Frontal cortex (tissue), 3 donors: ENCODE measurements at regions not wholly inside any gene's neighbourhood (a gene's known extent, or its start where the extent isn't known, plus 50 kb on each side); places are given as distances from the start of the nearest gene placed in this dataset.

Experiments
- DNase-seq, 2 donors: peaks; one replicate each; pipeline ENCODE4 v3.0.0; 2012; ENCODE audit warnings: low spot score in 2 of 2
- FAIRE-seq: peaks from 2 replicates; lab custom pipeline; 2012; peaks lifted over from hg19 to GRCh38; lab: Jason Lieb, UNC
- donor health status: control.
- donor health status: control.
- donor health status: control.

DNA sequence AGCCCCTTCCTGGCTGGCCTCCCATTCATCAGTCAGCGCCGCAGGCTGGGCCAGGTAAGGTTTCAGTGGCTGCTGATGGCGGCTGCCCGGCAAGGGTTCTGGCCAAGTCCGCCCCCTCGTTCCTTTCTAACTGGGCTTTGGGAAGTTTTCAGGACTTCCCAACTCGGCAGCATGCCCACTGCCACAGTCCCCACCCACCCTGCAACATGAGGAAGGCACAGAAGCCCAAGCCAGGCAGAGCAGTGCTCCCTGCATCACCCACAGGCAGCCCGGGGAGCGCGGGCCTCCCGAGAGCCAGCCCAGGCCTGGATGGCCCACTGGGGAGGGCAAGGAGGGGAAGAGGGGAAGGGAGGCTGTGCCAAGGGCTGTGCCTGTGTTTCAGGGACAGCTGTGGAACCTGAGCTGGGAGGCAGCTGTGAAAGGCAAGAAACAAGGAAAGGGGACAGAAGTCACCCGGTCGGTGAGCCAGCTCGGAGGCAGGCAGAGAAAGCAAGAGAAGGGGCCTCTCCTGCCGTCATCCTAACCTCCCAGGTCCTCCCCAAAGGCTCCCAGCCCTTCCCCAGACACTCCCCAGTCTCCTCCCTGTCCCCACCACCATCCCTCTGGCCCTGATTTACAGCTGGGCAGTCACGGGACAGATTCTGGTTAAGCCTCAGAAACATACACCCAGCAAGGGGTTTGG, 73.9 kb downstream of the CPN2 start:
- FAIRE-seq (no peak), DNase-seq (peak in 1 of 2 donors; percentile 57)

DNA sequence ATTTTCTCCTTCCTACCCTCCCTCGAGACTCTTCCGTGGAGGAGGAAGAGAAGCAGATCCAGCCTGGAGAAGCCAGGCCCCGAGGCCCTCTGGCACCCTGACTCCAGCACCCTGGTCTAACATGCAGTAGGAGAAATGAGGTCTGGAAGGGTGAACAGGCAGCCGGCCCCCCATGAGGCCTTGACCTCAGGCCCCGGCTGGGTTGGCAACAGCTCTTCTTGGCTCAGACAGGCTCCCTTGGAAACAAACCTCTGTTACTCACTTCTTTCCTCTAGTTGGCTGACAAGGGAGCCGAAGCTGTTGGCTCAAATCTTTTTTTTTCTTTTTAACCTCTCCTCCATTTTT, 73.4 kb downstream of the CPN2 start:
- DNase-seq = no peak
- no peak for FAIRE-seq

DNA sequence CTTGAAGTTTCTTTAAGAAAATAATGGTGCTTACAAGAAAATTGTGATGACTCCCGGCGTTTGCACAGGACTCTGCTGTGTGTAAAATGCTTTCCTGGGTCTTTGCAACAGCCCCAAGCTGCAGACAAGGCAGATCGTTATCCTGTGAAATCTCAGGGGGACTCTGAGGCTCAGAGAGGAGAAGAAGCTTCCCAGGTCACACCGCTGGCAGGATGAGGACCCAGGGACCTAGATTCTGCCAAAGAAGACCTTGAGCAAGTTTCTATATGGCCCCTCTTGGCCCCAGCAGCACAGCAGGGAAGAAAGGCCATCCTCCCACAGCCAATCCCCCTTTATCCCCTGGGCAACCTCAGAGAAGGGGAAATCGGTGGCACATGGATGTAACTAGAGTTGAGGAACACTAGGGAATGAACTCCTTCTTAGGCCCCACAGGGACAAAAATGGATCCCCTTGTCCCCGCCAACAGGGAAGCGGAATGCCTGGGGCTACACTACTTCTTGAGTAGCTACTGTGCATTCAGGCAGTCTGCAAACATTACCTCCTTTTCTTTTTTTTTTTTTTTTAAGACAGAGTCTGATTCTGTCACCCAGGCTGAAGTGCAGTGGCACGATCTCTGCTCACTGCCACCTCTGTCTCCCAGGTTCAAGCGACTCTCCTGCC, 72.8 kb downstream of the CPN2 start:
- FAIRE-seq = no peak

DNA sequence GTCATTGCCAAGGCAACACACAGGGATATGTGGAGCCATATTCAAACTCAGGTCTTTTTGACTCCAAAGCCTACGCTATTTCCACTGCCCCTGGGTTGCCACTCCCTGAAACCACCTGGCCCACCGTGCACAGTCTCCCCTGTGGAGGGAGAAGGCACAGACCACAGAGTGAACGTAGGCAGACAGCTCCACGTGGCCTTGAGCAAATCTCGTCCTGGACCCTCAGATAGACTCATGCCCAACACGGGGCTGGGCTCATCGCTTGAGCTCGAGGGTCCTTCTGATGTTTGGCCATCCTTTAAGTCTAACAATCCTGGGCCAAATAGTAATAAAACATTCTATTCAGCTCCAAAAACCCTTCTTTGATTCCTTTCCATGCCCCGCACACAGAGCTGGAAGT, 72.0 kb downstream of the CPN2 start:
- FAIRE-seq = no peak
- DNase-seq = no peak

More for the DNA sequence above, 72.8 kb downstream of the CPN2 start:
- DNase-seq = no peak

DNA sequence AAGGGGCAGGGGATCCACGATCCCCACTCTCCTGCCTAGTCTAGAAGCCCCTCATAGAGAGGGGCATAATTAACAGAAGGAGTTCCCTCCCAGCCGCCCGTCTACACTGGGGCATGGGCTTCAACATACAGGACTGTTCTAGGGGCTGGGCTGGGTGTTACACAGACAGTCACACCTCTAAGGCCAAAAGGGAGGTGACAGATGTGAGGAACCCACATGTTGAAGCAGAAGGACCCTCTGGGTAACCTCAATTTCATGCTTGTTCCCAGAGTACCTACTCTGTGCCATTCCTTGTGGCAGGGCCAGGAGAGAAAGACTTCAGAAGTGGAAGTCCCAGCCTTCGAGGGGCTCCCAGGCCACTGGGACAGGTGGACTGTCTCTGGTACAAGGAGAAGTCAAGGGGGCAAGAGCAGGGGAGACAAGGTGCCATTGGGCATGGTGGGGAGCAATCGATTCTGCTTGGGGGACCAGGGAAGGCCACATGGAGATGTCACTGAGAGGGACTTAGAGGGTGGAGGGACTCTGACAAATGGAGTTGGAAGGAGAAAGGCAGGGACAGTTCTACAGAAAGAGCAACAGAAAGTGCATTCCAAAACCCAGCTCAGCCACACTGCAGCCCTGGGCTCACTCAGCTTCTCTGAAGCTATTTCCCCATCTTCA, 71.3 kb downstream of the CPN2 start:
- FAIRE-seq (no peak), DNase-seq (no peak)

DNA sequence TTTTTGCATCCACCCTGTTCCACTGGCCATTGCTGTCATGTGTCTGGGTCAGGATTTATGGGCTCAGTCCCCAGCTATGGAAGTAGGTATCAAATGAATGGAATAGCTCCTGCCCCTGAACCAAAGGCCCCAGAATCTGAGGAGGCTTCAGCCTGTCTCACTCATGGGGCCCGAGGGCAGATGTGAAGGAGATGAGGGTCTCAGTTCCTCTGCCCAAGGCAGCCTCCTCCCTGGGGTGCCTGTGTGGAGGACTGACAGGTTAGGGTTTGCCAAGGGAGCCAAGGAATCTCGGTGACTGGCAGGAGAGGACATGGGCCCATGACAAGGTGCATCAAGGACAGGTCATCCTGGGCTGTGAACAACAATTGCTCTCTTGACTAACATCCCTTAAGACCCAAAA, 70.4 kb downstream of the CPN2 start:
- FAIRE-seq (no peak), DNase-seq (no peak)

DNA sequence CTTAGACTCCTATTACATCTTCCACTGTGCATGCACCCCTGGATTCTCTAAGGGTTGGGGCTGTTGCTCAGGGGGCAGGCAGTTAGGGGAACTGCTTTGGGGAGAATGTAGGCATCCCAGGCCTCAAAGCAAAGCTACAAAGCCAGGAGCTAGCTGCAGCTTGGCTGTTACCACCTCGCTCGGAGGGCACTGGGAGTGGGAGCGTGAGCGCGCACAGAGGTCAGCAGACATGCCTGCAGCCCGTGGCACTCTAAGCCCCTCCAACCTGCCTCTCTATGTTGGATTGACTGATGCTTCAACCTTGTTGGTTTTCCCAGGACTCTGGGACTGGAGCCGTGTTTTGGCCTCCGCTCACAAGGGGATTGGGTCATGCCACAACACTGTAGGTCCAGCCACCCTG, 69.8 kb downstream of the CPN2 start:
- DNase-seq = no peak
- FAIRE-seq = no peak

DNA sequence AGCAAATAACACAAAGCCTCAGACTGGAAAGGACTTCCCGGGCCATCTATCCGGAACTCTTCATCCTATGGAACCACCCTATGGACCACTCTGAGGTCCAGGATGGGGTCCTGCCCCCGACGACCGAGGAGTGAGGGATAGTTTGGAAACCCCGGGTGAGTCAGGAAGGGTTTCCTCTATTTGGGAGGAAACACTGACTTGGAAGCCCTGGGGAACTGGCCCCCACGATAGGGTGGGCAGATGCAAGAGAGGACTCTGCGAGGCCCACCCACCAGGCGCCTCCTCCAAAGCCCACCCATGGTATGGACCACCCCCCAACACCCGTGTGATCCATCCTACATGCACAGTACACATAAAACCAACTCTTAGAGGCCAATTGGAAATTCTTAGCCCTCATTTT, 69.4 kb downstream of the CPN2 start:
- FAIRE-seq = no peak
- no peak for DNase-seq

DNA sequence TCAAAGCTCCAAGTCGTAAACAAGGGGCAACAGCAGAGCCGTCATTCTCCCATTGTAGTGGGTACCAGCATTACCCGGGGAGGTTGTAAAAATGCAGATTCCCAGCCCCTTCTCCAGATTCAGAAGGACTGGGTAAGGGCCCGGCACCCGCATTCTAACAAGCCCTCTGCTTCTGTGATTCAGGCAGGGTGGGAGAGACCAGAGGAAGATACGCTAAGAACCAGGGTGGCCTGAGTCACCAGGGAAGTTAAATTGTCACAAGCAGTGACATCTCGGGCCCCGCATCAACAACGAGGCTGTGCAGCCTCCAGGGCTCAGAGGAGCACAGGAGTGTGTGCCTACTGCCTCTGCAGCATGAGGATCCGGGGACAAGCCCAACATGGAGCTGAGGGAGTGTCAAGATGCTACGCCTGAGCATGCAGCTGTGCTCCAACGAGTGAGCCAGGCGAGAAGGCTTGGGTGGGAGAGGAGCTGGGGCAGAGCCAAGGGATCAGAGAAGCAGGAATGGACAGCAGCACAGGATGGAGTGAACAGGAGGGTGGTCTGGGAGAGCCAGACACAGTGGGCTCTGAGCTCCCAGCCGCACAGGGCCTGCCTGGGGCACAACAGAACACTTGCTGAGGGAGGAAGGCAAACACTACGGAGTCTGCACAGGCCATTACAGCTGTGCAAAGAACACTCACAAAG, 68.5 kb downstream of the CPN2 start:
- FAIRE-seq (no peak), DNase-seq (no peak)

DNA sequence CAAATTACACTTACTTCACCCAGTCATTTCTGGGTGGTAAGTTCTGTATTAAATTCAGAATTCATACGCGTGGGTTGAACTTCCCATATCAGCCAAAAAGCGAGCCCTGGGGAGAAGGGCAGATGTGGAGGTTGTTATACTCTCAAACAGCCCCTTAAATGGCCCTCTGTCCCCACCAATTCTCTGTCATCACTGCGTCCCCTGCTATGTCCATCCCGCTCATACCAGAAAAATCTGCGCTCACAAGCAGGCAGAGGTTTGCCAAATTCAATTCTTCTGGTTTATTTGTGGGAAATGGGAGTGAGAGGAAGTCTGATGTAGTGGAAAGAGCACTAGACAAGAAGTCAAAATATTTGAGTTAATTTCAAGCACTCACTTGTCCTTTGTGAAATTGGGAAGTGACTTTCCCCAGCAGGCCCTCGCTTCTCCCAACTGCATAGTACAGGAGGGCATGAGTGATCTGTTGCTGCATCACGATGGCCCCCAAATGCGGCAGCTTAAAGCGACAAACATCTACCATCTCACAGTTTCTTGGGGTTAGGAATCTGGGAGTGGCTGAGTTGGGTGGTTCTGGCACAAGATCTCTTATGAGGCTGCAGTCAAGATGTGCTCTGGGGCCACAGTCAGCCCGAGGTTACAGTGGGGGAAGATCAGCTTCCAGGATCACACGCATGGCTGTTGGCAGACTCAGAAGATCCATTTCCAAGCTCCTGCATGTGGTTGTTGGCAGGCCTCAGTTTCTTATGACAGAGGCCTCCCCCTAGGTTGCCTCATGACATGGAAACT, 67.7 kb downstream of the CPN2 start:
- DNase-seq (no peak), FAIRE-seq (no peak)

DNA sequence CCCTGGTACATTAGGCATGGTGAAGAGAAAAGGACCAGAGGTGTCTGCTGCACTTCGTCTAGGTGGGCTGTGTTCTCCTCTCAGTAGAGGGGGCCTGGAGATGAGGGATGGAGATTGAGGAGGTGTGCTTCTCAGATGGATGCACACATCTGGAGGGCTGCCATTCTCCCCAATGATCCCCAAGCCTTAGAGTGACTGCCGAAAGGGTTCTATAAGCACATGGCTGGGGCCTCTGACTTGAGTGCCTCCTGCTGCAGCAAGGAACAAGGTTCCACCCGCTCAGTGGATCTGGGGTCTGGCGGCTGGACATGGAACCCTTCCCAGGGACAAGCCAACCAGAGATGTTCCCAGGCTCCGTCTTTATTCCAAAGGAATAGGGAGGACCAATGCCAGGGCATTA, 66.8 kb downstream of the CPN2 start:
- DNase-seq (no peak), FAIRE-seq (no peak)

DNA sequence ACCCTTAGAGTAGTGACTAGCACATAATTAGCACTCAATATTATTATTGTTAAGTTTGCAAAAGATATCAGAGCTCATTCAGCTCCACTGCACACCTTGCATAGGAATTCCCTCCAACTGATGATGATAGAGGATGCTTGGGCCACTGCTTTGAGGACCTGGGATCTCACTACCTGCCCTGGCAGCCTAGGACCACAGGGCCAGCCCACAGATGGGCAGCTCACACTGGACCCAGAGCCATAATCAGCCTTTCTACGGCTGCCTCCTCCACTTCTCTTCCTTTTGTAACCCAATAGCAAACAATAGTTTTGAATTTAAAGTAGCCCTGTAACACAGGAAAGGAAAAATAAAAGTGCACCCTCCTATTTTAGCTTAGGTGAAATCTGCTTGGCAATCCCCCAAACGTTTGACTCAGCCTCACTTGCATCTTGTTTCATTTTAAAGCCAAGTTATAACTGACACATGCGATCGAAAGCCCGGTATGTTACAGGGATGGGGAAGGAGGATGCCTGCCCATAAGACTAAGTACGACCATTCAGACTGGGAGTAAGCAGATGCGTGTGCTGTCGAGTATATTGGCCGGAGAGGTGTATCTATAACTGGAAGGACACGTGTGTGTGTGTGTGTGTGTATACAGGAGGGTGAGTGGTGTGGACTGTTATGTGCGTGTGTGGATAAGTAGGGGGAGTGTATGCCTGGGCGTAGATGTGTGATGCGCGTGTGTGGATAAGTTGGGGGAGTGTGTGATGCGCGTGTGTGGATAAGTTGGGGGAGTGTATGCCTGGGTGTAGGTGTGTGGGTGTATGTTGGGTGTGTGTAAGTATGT, 65.9 kb downstream of the CPN2 start:
- no peak for FAIRE-seq
- no peak for DNase-seq

DNA sequence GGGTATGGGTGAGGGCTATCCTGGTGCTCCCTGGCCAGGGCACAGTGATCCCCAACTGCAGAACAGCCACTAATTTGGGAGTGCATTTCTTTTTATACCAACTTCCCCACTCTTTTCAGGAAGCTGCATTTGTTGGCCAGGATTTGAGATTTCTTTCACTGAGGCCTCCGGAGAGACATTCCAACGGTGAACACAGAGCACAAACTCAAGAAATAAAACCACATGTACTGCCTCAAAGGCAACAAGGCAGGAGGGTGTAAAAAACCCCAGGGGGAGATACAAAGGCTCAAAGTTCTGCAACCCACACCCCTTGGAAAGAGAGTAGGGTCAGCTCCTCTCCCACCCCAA, 65.3 kb downstream of the CPN2 start:
- FAIRE-seq (no peak), DNase-seq (no peak)

DNA sequence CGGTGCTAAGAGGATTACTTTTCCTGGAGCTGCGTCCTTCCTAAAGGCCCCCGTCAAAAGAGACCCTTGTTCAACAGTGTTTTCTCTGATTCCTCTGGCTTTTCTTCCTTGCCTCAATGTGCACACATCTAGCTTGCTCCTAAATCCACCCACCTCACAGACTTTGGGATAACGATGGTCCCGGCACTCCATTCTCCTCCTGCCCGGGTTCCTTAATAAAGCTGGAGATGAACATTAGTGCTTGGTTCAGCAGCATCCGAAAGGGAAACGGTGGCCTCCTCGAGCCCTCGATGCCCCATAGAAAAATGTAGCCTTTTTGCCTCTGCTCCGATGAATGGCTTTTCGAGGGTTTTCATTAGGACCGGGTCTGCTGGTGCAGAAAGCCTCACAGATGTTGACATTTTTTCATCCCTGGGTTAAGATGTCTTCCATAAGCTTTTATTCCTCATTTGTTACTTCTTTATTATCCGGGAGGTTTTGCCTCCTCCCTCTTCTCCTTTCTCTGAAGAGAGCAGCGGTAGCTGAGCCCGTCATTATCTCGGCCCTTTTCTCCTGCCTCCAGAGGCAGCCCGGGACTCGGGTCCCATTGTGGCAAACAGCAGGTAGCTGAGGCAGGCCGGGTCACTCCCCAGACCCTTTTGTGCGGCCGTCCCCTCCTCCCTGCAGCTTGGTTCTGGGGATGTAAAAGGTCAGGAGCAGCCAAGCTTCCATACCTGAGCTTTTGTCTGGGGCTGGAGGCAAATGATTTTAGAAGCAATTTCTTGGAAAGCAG, 64.6 kb downstream of the CPN2 start:
- no peak for FAIRE-seq
- no peak for DNase-seq

DNA sequence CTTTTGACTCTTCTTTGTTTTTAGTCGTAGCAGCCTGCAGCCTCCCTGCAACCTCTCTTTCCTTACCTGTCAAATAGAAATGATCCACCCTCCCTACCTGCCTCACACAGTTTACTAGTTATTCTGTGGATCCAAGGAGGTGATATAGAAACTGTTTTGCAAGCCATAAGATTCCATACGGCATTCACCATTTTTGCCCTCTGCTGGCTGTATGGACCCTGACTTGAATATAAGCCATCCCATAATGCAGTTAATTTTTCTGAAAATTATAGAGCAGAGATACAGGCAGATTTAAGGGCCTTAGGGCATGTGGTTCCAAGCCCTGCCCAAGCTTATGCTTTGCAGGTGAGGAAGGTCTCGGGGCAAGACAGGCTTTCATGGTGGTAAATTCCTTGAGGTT, 63.8 kb downstream of the CPN2 start:
- DNase-seq (no peak), FAIRE-seq (no peak)

DNA sequence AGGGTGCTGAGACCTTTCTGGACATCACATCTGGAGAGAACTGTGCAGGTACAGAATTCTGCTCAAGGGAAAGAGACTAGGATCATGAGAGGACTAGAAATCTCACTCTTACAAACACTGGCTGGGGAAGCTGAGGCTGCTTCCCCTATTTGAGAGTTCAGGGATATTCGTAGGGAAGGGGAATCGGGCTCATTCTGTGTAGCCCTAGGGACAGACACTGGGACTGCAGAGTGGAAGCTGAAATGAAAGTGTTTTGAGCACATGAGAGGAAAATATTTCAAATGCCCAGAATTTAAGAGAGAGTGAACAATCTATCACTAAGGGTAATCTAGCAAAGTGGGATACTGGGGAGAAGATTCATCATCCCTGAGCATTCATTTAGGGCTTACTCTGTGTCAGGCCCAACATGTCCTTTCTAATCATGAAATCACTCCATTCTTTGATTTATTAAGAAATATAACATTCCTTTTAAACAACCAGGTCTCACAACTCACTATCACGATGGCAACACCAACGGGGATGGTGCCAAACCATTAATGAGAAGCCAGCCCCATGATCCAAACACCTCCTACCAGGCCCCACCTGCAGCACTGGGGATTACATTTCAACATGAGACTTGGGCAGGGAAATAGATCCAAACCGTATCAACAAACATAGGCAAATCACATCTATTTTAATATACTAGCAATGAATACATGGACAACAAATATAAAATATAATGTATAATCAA, 63.0 kb downstream of the CPN2 start:
- no peak for FAIRE-seq
- no peak for DNase-seq
